Endothelial cell of umbilical vein (primary cell): ENCODE measurements at regions not wholly inside any gene's neighbourhood (a gene's known extent, or its start where the extent isn't known, plus 50 kb on each side); places are given as distances from the start of the nearest gene placed in this dataset.

Experiments
- CTCF ChIP-seq, 2 donors: IDR thresholded peaks; 1 replicate in 1 of 2; 2 replicates in 1 of 2; pipeline ENCODE4 v1.5.1; 2011; ENCODE audit warnings: low read length in 2 of 2, mild to moderate bottlenecking in 2 of 2, moderate library complexity in 2 of 2, control low read depth in 1 of 2, inconsistent platforms in 1 of 2, low read depth in 1 of 2; ENCODE audit not compliant: insufficient read depth in 1 of 2; ENCODE audit errors: extremely low read depth in 1 of 2
- EZH2 ChIP-seq: IDR thresholded peaks from 2 replicates; pipeline ENCODE4 v1.6.1; 2012; ENCODE audit warnings: borderline replicate concordance, low read depth, mild to moderate bottlenecking, moderate library complexity, low read length, inconsistent platforms; ENCODE audit not compliant: severe bottlenecking
- FOS ChIP-seq: IDR thresholded peaks from 2 replicates; pipeline ENCODE4 v1.6.1; 2011; ENCODE audit warnings: mild to moderate bottlenecking, low read length, moderate library complexity, borderline replicate concordance; ENCODE audit not compliant: insufficient read depth
- POLR2A ChIP-seq: IDR thresholded peaks from 2 replicates; pipeline ENCODE4 v1.6.1; 2012; ENCODE audit warnings: low read depth, mild to moderate bottlenecking, control low read depth, low read length
- POLR2AphosphoS5 ChIP-seq: IDR thresholded peaks from 2 replicates; pipeline ENCODE4 v1.6.1; 2012; ENCODE audit warnings: low read depth, mild to moderate bottlenecking, control low read depth, low read length, moderate library complexity; ENCODE audit not compliant: insufficient read depth

DNA sequence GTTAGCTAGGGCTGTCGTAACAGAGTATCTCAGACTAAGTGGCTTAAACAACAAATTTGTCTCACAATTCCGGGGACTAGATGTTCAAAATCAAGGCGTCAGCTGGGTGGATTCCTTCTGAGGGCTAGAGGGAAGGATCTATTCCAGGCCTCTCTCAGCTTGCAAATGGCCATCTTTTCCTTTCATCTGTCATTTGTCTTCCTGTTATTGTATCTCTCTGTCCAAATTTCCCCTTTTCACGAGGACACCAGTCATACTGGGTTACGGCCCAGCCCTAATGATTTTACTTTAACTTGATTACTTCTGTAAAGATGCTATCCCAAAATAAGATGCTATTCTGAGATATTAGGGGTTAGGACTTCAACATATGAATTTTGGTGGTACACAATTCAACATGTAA lies 119.0 kb upstream of the CPSF6 start:
- TF ChIP-seq CTCF (IDR thresholded peaks at IDR 0.05; ENCODE audit: extremely low read depth in 1 of 2, insufficient read depth in 1 of 2, low read depth in 1 of 2, low read length in 2 of 2) (no peak), FOS (no peak), EZH2 (no peak), POLR2A (no peak), POLR2AphosphoS5 (no peak)
